ENCODE measurements at regions not wholly inside any gene's neighbourhood (a gene's known extent, or its start where the extent isn't known, plus 50 kb on each side); places are given as distances from the start of the nearest gene placed in this dataset.
"Not testable (repeated sequence)": the region's sequence is repeated elsewhere in the genome, so short reads cannot be mapped to it uniquely, and the experiment has no call there.

DNA sequence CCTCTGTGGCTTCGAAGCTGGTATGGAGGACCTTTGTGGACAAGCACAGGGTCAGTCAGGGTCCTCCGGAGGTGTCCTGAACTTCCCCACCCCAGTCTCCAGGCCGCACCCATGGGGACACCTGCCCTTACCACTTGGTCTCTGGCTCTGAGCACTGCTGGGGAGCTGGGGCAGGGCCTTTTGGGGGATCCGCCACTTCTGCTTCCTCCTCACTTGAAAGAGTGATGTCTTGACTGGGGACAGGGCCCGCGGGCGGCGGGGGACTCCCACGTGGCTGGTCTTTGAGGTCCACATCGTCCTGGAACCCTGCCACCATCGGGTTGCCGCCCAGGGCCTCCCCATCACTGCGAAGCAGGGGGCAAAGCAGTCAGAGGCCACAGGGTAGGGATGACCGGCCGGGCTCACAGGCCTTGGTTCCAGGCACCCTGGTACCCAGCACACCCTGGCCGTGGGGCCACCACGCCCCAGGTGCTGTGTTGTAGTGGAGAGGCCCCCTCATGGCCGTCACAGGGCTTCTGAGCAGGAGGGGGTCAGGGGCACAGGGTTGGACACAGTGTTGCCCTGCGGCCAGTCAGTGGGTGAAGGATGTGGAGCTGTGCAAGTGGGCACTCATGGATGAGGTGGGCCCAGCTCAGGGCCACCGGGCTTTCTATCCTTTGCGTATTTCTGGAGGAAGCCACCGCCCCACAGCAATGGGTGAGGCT lies 256.4 kb downstream of the ANKRD30B start:
- DNase-seq (ENCODE audit: low read depth); H3K4me3 ChIP-seq (ENCODE audit: low read depth, low read length): not testable (repeated sequence)

DNA sequence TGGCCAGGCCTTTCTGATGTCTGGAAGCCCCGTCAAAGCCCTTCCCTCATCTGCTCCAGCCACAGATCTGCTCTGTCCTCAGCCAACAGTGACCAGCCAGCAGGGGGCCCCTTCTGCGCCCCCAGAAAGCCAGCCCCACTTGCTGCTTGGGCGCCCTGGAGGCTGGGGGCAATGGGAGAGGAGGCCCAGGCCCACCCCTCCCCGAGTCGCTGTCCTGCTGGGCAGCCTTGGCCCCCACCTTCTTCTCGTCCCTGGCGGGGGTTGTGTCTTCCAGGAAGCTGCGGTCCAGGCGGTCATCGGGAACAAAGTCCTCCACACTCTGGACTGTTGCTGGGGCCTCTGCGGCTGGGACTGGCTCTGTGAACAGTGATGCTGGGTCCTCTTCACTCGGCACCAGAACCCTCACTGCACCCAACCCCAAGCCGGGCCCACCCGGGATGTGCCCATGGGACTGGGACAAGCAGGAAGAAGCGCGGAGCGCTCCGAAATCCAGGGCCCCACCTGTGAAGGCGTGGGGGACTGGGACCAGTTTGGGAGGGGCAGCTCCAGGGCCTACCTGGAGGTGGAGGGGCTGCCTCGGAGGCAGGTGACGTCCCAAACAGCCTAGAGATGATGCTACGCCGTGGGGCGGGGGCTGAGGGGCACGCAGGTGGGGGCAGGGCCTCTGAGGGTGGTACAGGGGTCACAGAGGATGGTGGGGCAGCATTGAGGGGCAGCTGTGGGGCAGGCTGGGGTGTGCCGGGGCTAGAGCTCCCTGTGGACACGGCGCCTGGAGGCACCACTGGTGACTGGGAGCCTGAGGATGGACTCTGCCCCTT lies 257.6 kb downstream of the ANKRD30B start:
- TF ChIP-seq, protein P1, sequence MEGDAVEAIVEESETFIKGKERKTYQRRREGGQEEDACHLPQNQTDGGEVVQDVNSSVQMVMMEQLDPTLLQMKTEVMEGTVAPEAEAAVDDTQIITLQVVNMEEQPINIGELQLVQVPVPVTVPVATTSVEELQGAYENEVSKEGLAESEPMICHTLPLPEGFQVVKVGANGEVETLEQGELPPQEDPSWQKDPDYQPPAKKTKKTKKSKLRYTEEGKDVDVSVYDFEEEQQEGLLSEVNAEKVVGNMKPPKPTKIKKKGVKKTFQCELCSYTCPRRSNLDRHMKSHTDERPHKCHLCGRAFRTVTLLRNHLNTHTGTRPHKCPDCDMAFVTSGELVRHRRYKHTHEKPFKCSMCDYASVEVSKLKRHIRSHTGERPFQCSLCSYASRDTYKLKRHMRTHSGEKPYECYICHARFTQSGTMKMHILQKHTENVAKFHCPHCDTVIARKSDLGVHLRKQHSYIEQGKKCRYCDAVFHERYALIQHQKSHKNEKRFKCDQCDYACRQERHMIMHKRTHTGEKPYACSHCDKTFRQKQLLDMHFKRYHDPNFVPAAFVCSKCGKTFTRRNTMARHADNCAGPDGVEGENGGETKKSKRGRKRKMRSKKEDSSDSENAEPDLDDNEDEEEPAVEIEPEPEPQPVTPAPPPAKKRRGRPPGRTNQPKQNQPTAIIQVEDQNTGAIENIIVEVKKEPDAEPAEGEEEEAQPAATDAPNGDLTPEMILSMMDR (IDR thresholded peaks at IDR 0.05; ENCODE audit: control insufficient read depth, extremely low read depth, insufficient read depth) = no peak
- no peak for DNase-seq (ENCODE audit: low read depth)
- no peak overlapping the region for H3K4me3 ChIP-seq (ENCODE audit: low read depth, low read length)

DNA sequence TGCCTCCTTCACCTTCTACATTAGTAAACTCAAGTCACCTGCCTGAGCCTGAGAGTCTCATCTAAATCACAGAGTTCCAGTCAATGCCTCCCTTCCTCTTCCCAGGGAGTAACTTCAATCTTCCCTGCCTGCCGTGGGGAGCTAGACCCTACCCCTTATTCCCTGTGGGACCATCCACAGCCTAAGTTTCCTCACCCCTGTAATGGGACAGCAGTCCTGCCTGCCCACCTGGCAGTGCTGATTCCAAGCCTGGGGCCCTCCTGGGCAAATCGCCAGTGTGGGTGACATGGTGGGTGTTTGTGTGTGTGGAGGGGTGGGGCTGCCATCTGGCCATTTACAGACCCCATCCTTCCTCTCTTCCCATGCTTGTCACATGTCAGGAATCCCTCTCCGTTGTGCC lies 258.6 kb downstream of the ANKRD30B start:
- DNase-seq (ENCODE audit: low read depth); H3K4me3 ChIP-seq (ENCODE audit: low read depth, low read length): not testable (repeated sequence)

DNA sequence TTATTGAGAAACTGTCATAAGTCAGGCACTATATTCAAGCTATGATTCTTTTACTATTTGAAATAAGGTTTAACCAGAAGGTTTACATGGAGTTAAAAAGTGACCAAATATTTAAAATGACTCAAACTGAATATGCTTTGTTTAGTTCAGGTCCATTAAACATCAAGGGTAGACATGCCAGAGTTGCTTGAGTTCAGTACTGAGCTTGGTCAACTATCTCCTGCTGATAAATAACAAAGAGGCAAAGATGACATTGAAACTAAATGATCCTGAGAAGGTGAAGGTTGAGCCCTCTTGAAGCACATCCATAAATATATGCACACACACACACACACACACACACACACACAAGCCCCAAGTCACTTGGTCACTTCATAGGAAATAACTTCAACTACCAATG lies 278.1 kb downstream of the ANKRD30B start:
- not testable (repeated sequence) for H3K4me3 ChIP-seq (ENCODE audit: low read depth, low read length); DNase-seq (ENCODE audit: low read depth)

DNA sequence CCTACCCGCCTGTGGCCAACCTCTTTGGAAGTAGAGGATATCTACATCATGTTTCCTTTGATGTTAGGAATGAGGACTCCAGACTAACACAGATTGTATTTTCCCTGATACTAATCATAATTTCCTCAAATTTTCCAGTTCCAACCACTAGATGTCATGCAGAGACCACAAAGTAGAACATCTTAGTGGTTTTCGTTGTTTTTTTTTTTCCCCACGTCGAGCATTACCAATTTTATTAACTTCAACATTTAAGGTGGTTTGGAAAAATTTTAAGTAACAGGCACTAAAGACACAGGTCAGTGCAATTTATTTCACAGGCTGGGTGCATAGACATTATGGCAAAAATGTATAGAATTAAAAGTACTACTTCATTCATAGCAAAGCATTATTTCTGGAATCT lies 280.1 kb downstream of the ANKRD30B start:
- H3K4me3 ChIP-seq (ENCODE audit: low read depth, low read length); DNase-seq (ENCODE audit: low read depth): not testable (repeated sequence)
- TF ChIP-seq, protein P1 (IDR thresholded peaks at IDR 0.05; ENCODE audit: control insufficient read depth, extremely low read depth, insufficient read depth) = peak; percentile 17; the same call in 1 of the 2 replicates

DNA sequence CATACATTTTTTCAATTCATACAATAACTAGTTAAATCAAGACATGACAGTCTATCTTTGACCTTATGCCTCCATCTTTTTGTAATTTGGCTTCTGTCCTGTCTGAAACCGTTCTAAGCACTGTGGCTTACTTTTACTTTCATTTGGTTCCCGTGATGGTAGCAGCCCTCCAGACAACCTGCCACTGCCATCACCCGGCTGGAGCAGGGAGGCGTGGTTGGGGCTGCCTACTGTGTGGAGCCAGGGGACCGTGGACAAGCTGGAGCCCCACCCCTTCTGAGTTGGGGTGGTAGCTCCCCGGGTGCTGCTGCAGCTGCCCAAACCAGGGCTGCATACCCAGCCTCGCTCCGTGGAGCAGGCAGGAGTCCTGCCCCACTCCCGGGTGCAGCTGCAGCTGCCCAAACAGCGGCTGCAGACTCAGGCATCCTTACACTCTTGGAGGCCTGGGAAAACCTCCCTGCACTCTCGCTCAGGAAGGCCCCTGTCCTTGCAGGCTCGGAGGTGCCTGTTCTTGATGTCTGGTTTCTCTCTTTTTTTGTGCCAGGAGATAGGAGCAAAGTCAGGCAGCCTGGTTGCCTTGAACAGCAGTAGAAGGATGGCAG lies 312.4 kb downstream of the ANKRD30B start:
- not testable (repeated sequence) for DNase-seq (ENCODE audit: low read depth)

DNA sequence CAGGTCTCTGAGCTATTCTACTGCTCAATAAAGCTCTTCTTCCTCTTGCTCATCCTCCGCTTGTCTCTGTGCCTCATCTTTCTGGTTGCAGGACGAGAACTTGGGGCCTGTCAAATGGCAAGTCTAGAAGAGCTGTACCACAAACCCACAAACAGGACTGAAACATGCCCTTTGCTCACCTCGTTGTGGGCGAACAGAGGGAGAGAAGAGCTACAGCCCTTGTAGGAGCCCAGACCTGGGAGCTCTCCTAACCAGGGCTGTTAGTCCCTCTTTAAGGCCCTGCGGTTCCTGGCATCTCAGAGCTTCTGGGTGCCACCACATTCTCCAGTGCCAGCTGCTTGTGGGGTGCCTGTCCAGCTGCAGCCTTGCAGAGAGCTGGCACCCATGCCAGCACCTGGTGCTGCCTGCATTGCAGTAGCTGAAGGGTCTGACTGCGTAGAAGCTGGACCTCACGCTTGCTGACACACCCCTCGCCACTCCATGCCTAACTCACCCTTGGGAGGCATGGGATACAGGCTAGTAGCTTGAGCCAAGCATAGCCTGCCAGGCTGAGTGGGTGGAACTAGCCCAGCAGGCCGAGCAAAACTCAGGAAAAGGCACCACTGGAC lies 313.4 kb downstream of the ANKRD30B start:
- H3K4me3 ChIP-seq (ENCODE audit: low read depth, low read length); DNase-seq (ENCODE audit: low read depth): not testable (repeated sequence)

More for the DNA sequence above, 312.4 kb downstream of the ANKRD30B start:
- not testable (repeated sequence) for H3K4me3 ChIP-seq (ENCODE audit: low read depth, low read length)

DNA sequence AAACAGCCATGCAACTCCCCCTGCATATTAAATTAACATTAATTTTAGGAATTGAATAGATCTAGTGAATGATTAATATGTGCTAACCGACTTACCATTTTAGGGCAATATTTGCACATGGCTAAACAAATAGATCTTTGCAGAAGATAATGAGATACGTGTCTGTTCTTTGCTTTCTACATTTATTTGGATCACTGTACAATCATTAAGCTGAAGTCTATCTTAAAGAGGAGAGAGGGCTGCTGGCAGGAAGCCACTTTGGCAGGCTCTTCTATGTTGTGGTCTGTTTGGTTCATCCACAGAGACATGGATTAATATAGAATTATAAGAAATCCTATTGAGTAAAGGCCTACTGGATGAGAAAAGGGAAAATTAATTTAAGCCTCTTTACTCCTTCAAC lies 318.5 kb downstream of the ANKRD30B start:
- DNase-seq (ENCODE audit: low read depth) = peak; percentile 7
- not testable (repeated sequence) for H3K4me3 ChIP-seq (ENCODE audit: low read depth, low read length)

DNA sequence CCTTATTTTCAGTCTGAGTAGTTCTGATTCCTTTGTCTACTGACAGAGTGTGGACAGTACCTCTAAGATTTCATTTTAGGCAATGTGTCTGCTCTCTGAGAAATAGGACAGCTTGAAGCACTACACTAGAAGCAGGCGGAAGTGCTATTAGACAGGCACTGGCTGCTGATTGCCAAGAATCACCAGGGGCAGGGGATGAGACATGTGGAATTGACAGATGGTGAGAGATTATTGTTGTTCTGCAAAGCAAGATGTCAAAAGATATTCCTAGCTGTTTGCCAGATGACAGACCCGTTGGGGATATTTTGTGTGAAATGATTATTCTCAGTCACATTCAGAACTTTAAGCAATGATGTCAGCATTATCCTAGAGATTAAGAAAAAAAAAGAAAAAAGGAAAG lies 323.3 kb downstream of the ANKRD30B start:
- not testable (repeated sequence) for DNase-seq (ENCODE audit: low read depth); H3K4me3 ChIP-seq (ENCODE audit: low read depth, low read length)
